Upper lobe of left lung (tissue), 6 donors: ENCODE measurements at regions not wholly inside any gene's neighbourhood (a gene's known extent, or its start where the extent isn't known, plus 50 kb on each side); places are given as distances from the start of the nearest gene placed in this dataset.

Source experiments
- ATAC-seq, 2 donors: fragments of 200-7000 bp; cut with Tn5 transposase; one replicate each; pipeline ENCODE4 v1.9.1; 2022; ENCODE audit warnings: mild to moderate bottlenecking in 2 of 2, moderate library complexity in 2 of 2; ENCODE audit not compliant: low FRiP score in 2 of 2
- DNase-seq, 2 donors: peaks; one replicate each; pipeline ENCODE4 v3.0.0-alpha.2; 2019 to 2020
- H3K27ac ChIP-seq, 4 donors: fragments of 200-600 bp; sonication (generic); one replicate each; pipeline ENCODE4 v1.5.1; 2016 to 2019
- H3K27me3 ChIP-seq, 4 donors: fragments of 200-600 bp; sonication (generic); one replicate each; pipeline ENCODE4 v1.5.1; 2017 to 2019
- H3K36me3 ChIP-seq, 4 donors: fragments of 200-600 bp; sonication (generic); one replicate each; pipeline ENCODE4 v1.5.1; 2016 to 2019
- H3K4me1 ChIP-seq, 4 donors: fragments of 200-600 bp; sonication (generic); one replicate each; pipeline ENCODE4 v1.5.1; 2018 to 2019
- H3K4me3 ChIP-seq, 4 donors: fragments of 200-600 bp; sonication (generic); one replicate each; pipeline ENCODE4 v1.5.1; 2017 to 2019; ENCODE audit warnings: mild to moderate bottlenecking in 2 of 4, moderate library complexity in 1 of 4
- H3K9me3 ChIP-seq, 4 donors: fragments of 200-600 bp; sonication (generic); one replicate each; pipeline ENCODE4 v1.5.1; 2018 to 2019
- CTCF ChIP-seq, 6 experiments: fragments of 450-650 bp in 4 of 6; fragments of 200-600 bp in 2 of 6; sonication (generic) in 2 of 6; IDR thresholded peaks; one replicate each; pipeline ENCODE4 v1.5.1; 2016 to 2019; ENCODE audit warnings: antibody characterized with exemption in 6 of 6
- EP300 ChIP-seq, 4 donors: sonication (generic); formaldehyde crosslinking; IDR thresholded peaks; one replicate each; pipeline ENCODE4 v1.5.1; 2017; ENCODE audit warnings: antibody characterized with exemption in 4 of 4, control low read depth in 2 of 4
- POLR2A ChIP-seq, 4 donors: fragments of 450-650 bp; IDR thresholded peaks; one replicate each; pipeline ENCODE4 v1.5.1; 2016 to 2017; ENCODE audit warnings: antibody characterized with exemption in 4 of 4, mild to moderate bottlenecking in 2 of 4
- POLR2AphosphoS5 ChIP-seq, 2 donors: sonication (generic); formaldehyde crosslinking; IDR thresholded peaks; one replicate each; pipeline ENCODE4 v1.5.1; 2017; ENCODE audit warnings: antibody characterized with exemption in 2 of 2
- WGBS, 2 donors: methylation state at CpG; one replicate each; pipeline ENCODE4 v1.1.5; 2017 to 2018; 5-methylcytosine and 5-hydroxymethylcytosine counted together
- donor health status: DM: no; HTN: no; CAD: no; lungs with moderate emphysema.
- donor health status: DM: no; HTN: yes; CAD: no; lungs with severe emphysema.

GRCh38 chr18:78792736-78793135 lies 186.9 kb upstream of the SALL3 start:
- H3K27me3 ChIP-seq, result no peaks in the 10 kb centered on the region
- TF ChIP-seq EP300 (IDR thresholded peaks at IDR 0.05) (no peak), POLR2AphosphoS5 (IDR thresholded peaks at IDR 0.05) (no peak), CTCF (IDR thresholded peaks at IDR 0.05) (no peak), POLR2A (IDR thresholded peaks at IDR 0.05) (no peak)
- no peaks in the 10 kb centered on the region for H3K4me1 ChIP-seq
- no peak overlapping the region for H3K4me3 ChIP-seq
- WGBS, 2 donors, result 91 to 95% methylated on average over 20 of the region's 20 CpGs
- DNase-seq, result no peak
- no peak overlapping the region for H3K27ac ChIP-seq
- H3K36me3 ChIP-seq, result no peaks in the 10 kb centered on the region
- H3K9me3 ChIP-seq, result no peaks in the 10 kb centered on the region
- no peak for ATAC-seq

GRCh38 chr18:78793313-78794070 lies 186.1 kb upstream of the SALL3 start:
- no peak overlapping the region for H3K27ac ChIP-seq
- no peaks in the 10 kb centered on the region for H3K36me3 ChIP-seq
- TF ChIP-seq CTCF (IDR thresholded peaks at IDR 0.05), result no peak
- no peak for TF ChIP-seq EP300 (IDR thresholded peaks at IDR 0.05)
- TF ChIP-seq POLR2A (IDR thresholded peaks at IDR 0.05), result no peak
- no peak for TF ChIP-seq POLR2AphosphoS5 (IDR thresholded peaks at IDR 0.05)
- no peak for ATAC-seq
- H3K4me1 ChIP-seq, result no peaks in the 10 kb centered on the region
- 76 to 79% methylated on average over 17 to 19 of the region's 19 CpGs for WGBS, 2 donors
- no peaks in the 10 kb centered on the region for H3K27me3 ChIP-seq
- H3K9me3 ChIP-seq, result no peaks in the 10 kb centered on the region
- DNase-seq, result no peak
- H3K4me3 ChIP-seq, result no peak overlapping the region

GRCh38 chr18:78794071-78794430 lies 185.6 kb upstream of the SALL3 start:
- H3K36me3 ChIP-seq, result no peaks in the 10 kb centered on the region
- H3K4me3 ChIP-seq, result no peak overlapping the region
- 71 to 89% methylated on average over 2 to 7 of the region's 7 CpGs for WGBS, 2 donors
- H3K27ac ChIP-seq, result no peak overlapping the region
- TF ChIP-seq EP300 (IDR thresholded peaks at IDR 0.05), result no peak
- no peak for TF ChIP-seq POLR2A (IDR thresholded peaks at IDR 0.05)
- no peak for TF ChIP-seq POLR2AphosphoS5 (IDR thresholded peaks at IDR 0.05)
- TF ChIP-seq CTCF (IDR thresholded peaks at IDR 0.05), result no peak
- DNase-seq (no peak), ATAC-seq (no peak)
- H3K9me3 ChIP-seq, result no peaks in the 10 kb centered on the region
- H3K27me3 ChIP-seq, result no peaks in the 10 kb centered on the region
- no peaks in the 10 kb centered on the region for H3K4me1 ChIP-seq

- WGBS, 2 donors, result 93% methylated on average over 57 to 60 of the region's 67 CpGs
- no peak for DNase-seq
- ATAC-seq, result no peak
These were observed 182.7 kb upstream of the SALL3 start for GRCh38 chr18:78796693-78797455.

More at GRCh38 chr18:78796693-78797455, 182.7 kb upstream of the SALL3 start:
- H3K4me1 ChIP-seq, result no peaks in the 10 kb centered on the region
- no peaks in the 10 kb centered on the region for H3K27me3 ChIP-seq
- no peaks in the 10 kb centered on the region for H3K9me3 ChIP-seq
- H3K27ac ChIP-seq, result no peak overlapping the region
- no peak overlapping the region for H3K4me3 ChIP-seq
- H3K36me3 ChIP-seq, result no peaks in the 10 kb centered on the region
- TF ChIP-seq POLR2AphosphoS5 (IDR thresholded peaks at IDR 0.05) (no peak), EP300 (IDR thresholded peaks at IDR 0.05) (no peak), CTCF (IDR thresholded peaks at IDR 0.05) (no peak)
